GM18520 (cell line): ENCODE measurements at regions not wholly inside any gene's neighbourhood (a gene's known extent, or its start where the extent isn't known, plus 50 kb on each side); places are given as distances from the start of the nearest gene placed in this dataset.
A peak's percentile ranks its signal among the peaks of the same experiment; 100 is the strongest.
"Not testable (repeated sequence)": the region's sequence is repeated elsewhere in the genome, so short reads cannot be mapped to it uniquely, and the experiment has no call there.

ENCODE experiments used
- ATAC-seq: cut with Tn5 transposase; IDR thresholded peaks from one replicate; pipeline ENCODE4 v1.9.1; 2021; ENCODE audit not compliant: unreplicated experiment

DNA sequence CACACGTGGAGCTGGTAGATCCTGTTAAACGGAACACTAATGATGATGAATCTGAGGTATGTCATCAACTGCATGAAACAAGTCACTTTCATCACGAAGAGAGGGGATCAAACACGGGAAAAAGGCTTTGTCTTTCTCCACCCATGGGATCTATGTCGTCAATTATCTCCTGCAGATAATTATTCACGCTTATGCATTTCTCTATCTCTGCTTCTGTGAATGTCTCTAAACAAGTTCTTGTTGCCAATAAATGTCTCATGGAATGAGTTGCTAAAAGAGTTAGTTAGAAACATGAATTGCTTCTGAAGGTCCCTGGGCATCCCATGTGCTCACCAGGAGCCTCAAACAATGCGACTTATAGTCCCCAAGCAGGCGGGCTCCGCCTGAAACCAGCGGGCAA lies 1228.2 kb upstream of the TMEM132C start:
- ATAC-seq, result no peak

DNA sequence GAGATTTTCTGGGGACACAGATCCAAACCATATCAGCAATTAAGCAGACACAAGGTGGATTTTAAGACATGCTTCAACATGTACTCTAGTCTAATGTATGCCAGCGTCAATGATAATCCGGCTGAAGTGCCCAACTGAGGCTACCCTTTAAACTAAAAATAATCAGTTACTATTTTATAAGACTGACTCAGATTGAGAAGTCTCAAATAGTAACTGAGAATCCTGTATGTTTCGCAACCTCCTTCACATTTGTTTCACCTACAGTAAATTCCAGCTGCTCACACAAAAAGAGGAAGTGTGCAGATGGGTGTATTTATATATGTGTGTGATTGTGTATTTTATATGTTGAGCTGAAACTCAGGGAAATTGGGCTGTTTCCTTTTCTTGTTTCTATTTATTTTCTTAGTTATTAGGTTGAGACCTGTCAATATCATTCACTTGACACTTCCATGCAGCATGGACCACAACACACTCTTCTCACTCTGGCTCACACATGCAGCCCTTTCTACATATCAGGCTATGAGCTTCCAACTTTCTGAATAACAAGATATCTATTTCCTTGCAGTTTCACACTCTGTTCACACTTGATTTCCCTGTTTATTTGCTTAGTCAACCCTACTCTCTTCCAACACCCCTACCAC lies 1224.9 kb upstream of the TMEM132C start:
- ATAC-seq, result peak; percentile 88

DNA sequence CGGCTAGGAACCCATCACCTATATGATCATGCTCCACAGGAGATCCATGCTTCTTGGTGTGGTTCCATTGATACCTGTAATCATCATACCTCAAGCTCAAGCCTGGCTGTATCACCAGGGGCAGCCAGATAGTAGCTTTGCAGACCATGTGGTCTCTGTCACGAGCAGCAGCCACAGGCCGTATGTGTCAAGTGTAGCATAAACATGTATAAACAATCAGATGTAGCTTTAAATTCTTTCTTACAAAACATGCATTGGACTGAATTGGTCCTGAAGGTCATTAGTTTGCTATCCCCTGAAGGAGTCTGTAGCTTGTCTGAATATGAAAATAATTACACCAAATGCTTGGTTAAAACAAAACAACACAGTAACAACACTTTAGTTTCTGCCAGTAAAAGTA lies 1223.2 kb upstream of the TMEM132C start:
- no peak for ATAC-seq

- no peak for ATAC-seq
Measured at GRCh38 chr12:127044836-127045235, 1222.1 kb upstream of the TMEM132C start.

DNA sequence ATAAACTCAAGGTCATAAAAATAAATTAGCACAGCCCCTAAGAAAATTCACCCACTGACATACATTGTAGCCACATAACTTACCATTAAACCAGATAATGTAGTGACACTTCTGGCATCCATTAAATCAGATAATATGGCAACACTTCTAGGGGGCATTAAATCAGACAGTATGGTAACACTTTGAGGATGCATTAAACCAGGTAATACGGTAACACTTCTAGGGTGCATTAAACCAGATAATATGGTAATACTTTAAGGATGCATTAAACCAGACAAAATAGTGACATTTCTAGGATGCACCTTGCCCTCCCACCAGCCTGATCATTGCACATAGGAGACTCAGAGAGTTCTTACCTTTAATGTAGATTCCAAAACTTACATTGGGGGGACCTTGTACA lies 1220.5 kb upstream of the TMEM132C start:
- no peak for ATAC-seq

DNA sequence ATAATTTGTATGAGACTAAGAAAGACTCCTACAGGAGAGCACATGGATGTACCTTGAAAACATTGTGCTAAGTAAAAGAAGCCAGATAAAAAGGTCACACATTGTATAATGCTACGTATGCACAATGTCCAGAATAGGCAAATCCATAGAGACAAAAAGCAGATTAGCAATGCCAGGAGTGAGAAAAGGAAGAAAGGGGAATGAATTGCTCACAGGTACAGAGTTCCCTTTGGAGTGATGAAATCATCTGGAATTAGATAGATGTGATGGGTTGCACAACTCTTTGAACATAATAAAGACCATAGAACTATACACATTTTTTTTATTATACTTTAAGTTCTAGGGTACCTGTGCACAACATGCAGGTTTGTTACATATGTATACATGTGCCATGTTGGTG lies 1218.9 kb upstream of the TMEM132C start:
- ATAC-seq, result no peak

DNA sequence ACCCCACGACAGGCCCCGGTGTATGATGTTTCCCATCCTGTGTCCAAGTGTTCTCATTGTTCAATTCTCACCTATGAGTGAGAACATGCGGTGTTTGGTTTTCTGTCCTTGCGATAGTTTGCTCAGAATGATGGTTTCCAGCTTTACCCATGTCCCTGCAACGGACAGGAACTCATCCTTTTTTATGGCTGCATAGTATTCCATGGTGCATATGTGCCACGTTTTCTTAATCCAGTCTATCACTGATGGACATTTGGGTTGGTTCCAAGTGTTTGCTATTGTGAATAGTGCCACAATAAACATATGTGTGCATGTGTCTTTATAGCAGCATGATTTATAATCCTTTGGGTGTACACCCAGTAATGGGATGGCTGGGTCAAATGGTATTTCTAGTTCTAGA lies 1218.4 kb upstream of the TMEM132C start:
- ATAC-seq, result not testable (repeated sequence)

GRCh38 chr12:127051139-127051538 lies 1215.8 kb upstream of the TMEM132C start:
- ATAC-seq, result no peak

- no peak for ATAC-seq
Measured at GRCh38 chr12:127052511-127053232, 1214.3 kb upstream of the TMEM132C start.

DNA sequence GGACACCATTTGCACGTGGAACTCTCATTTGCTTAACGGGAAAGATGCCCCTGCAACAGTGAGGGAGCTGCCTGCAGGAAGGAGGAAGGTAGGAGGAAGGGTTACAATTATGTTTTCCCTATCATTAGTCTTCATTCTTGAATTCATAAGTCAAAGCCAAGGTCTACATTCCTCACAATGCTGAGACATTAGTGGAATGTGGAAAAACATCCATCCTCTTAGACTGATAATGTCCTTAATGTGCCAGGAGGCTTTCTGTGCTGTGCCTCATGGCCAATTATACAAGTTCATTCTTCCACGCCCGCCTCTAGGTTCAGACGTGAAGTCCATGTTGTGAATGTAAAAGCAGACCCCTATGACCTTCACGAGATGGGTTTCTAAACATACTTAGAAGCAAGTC lies 1212.4 kb upstream of the TMEM132C start:
- ATAC-seq, result no peak

DNA sequence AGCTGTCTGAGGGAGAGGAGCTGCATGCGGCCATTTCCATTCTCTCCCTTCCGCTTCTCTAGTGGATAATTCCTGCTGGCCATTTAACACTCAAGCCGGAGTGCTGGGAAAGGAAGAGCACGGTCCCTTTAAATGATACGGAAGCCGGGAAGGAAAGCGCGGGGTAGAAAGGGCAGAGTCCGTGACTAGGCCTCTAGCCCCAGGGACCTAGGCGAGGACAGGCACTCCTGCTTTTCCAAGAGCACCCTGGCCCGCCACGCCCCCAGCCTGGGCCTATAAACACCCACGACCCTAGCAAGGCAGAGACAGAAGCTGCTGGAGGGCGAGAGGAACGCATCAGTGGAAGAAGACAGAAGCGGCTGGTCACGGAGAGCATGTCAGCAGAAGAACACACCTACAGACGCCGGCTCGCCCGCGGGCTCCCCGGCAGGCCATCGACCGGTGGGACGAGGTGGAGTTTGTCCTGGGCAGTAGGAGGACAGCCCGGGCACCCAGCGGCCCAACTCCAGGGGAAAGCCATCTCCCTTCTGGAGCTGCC lies 1206.6 kb upstream of the TMEM132C start:
- no peak for ATAC-seq

GRCh38 chr12:127060933-127061332 lies 1206.0 kb upstream of the TMEM132C start:
- no peak for ATAC-seq

- no peak for ATAC-seq
Measured at GRCh38 chr12:127063339-127064072, 1203.5 kb upstream of the TMEM132C start.

DNA sequence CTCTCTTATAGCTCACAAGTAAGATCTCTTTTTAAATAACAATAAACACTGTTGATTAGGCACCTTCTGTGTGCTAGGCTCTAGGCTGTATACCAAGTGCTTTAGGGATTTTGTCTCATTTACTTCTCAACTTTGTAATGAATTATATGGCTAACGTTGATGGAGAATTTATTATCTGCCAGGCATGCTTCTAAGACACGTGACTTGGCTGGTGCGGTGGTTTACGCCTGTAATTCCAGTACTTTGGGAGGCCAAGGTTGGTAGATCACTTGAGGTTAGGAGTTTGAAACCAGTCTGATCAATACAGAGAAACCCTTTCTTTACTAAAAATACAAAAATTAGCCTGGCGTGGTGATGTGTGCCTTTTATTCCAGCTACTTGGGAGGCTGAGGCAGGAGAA lies 1202.8 kb upstream of the TMEM132C start:
- no peak for ATAC-seq

DNA sequence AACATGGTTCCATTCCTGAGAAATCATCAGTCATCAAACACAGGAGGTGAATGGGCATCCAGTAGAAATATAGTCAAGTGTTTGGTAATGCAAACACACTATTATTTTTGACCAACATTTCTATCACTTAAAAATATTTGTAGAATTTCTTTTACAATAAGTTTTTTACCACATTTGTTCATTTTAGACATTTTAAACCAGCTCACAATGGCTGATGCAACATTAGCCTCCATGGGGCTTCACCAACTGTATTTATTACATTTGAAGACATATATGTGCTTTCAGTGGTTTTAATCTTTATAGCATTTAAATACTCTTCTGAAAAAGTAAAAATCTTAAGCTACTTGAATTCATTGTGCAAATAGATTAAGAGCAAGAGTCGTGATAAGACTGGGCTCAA lies 1201.4 kb upstream of the TMEM132C start:
- ATAC-seq, result no peak

DNA sequence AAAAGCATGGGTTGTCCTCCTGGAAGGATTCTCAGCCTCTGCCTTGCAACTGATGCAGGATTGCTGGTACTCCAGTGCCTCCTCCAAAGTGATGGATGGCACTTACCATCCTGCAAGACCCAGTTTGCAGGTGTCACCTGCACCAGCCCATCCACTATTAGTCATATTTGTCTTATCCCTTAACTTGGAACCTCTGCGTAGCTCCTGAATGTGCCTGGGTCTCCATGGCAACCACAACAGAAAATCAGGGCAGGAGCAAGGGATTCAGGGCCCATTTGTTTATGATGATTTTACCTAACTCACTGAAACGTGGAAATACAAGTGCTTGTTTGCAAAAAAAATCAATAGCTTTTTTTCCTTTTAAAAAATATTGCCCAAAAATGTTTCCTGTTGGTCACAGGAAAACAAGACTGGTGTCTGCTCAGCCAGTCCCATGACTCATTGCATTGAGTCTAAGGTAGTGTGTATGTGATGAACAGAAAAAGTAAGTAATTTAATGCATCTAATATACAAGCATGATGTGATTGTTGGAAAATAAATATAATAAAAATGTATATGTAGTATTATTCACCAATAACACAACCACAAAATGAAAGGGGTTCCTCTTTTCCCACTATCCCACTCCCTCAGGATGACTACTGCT lies 1196.3 kb upstream of the TMEM132C start:
- ATAC-seq, result no peak

GRCh38 chr12:127074161-127074560 lies 1192.8 kb upstream of the TMEM132C start:
- ATAC-seq, result no peak

DNA sequence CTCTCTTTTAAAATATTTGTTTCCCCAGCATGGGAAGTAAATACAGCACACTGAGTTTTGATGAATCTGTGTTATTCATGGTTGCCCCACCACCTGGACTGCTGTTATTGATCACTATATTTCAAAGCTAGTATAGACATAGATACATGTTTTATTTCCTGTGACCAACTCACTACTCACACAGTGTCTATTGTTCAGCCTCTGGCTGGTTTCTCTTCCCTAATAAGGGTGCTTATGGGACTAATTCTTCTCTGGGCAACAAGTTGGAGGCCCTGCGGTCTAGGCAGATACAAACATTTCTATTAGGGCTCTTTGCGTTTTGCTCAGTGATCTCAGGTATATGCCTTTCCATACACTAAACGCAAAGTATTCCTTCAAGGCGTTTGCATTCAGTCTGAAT lies 1191.0 kb upstream of the TMEM132C start:
- ATAC-seq, result no peak

GRCh38 chr12:127077262-127078045 lies 1189.5 kb upstream of the TMEM132C start:
- no peak for ATAC-seq

DNA sequence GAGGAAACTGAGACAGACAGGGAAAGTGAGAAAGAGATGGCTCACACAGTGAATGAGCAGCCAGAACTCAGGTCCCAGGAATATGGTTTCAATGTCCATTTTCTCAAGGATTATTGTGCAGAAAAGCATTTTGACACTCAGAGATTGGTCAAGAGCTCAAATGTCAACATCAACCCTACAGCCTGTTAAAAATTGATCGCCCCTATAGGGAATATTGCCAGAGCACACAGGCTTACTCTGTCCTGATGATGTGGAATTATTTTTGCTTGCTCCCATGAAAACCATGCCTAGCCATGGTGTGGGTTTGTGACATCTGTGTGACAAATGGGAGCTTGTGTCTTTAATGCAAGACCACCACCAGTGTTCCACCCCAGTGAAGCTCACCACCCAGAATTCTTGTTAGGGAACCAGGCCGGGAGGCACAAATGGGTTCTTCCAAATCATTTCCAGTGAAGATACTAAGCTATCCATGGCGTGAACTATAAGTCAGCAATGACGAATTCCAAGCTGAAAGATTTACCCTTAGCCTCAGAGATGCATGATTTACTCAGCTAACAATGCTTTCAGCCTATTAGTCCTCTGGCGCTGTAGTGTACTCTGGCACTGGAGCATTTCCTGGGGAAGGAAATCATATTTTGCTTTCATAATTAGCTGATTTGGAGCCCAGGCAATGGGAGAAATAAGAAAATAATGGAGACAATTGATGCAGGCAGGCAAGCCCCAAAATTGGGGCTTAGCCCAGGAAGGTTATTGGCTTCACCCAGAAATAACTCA lies 1188.2 kb upstream of the TMEM132C start:
- ATAC-seq, result no peak
